ENCODE measurements at regions not wholly inside any gene's neighbourhood (a gene's known extent, or its start where the extent isn't known, plus 50 kb on each side); places are given as distances from the start of the nearest gene placed in this dataset.

DNA sequence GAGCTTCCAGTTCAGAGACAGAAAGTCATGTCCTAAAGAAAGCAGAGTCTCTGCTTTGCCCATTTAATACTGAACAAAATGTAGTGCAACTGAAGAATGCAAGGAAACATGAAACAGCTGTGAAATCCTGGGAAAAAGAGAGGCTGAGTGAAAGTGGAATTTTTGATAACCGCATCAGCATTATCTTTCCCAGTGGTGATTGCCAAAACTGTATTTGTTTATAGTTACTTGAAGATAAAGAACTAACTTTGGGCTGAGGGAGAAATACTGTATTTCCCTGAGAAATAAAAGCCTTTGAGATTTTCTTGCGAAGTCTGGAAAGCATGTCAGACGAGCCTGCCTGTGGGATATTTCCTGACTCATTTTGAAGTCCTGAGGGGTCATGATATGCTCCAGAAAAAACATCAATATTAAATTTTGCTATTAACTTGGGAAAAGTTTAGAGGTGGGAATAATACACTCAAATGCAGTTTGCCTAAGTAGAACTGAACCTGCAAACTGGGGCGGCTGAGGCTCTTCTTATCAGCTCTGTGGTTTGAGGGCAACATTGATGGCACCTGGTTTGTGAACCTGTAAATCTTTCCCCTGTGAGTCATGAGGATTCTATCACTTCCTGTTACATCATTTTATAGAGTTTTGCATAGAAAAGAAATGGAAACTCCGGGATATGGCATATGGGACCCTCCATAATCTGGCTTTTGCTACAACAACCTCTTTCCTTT lies 855.3 kb downstream of the MCTP2 start:
- Histone ChIP-seq H3K4me3 (ENCODE audit: low read length) (peak overlapping the region; percentile 42), H3K36me3 (ENCODE audit: control insufficient read depth, insufficient read depth, low read length, severe bottlenecking) (peaks cover 5% of the 10 kb centered on the region), H3K27me3 (replicated peaks; ENCODE audit: control insufficient read depth, insufficient read depth, low read length) (no peaks in the 10 kb centered on the region), H3K4me1 (ENCODE audit: control insufficient read depth, insufficient read depth, low read length) (peaks cover 13% of the 10 kb centered on the region), H3K9me3 (ENCODE audit: control insufficient read depth, low read length) (no peaks in the 10 kb centered on the region), H3K9ac (ENCODE audit: low read length) (peak overlapping the region; percentile 54)
- peak; percentile 64 for DNase-seq (ENCODE audit: low read depth)

DNA sequence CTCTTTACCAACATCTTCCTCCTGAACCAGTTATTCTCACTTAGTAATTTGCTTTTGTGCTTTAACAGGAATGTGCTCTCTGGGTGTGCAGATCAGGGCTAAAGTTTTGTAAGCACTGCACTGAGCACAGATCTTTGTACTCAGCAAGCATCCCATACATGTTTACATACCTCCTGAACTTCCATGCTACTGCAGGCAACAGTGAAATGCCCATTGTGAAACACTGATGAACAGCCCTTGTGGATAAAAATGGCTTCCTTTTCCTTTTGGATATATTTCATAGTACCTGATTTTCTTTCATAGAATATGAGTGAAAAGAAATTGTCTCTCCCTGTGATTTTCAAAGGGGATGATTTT lies 855.9 kb downstream of the MCTP2 start:
- peak; percentile 35 for DNase-seq (ENCODE audit: low read depth)
- Histone ChIP-seq H3K4me3 (ENCODE audit: low read length) (peak overlapping the region; percentile 42), H3K36me3 (ENCODE audit: control insufficient read depth, insufficient read depth, low read length, severe bottlenecking) (peaks cover 5% of the 10 kb centered on the region), H3K27me3 (replicated peaks; ENCODE audit: control insufficient read depth, insufficient read depth, low read length) (no peaks in the 10 kb centered on the region), H3K9me3 (ENCODE audit: control insufficient read depth, low read length) (no peaks in the 10 kb centered on the region), H3K4me1 (ENCODE audit: control insufficient read depth, insufficient read depth, low read length) (peaks cover 13% of the 10 kb centered on the region), H3K9ac (ENCODE audit: low read length) (no peak overlapping the region)

DNA sequence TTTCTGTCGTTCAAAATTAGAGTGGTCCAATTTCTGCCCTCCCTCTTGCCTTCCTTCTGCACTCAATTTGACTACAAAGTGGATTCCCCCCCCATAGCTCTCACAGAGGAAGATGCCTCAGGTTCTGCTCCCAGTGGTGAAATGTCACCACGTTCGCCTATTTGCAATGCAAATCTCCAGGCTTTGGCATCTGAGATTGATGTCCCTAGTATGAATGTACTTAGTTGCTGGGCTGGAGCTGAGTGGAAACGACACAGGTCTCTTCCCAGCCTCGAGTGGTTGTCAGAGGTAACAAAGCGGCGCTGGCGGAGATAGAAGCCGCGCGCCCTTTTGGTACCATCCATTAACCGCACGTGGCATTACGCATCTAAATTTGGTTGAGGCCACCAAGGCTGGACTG lies 860.1 kb downstream of the MCTP2 start:
- Histone ChIP-seq H3K4me3 (ENCODE audit: low read length) (no peak overlapping the region), H3K9ac (ENCODE audit: low read length) (no peak overlapping the region), H3K36me3 (ENCODE audit: control insufficient read depth, insufficient read depth, low read length, severe bottlenecking) (peaks cover 5% of the 10 kb centered on the region), H3K27me3 (replicated peaks; ENCODE audit: control insufficient read depth, insufficient read depth, low read length) (no peaks in the 10 kb centered on the region), H3K9me3 (ENCODE audit: control insufficient read depth, low read length) (no peaks in the 10 kb centered on the region), H3K4me1 (ENCODE audit: control insufficient read depth, insufficient read depth, low read length) (peaks cover 8% of the 10 kb centered on the region)
- DNase-seq (ENCODE audit: low read depth): no peak

DNA sequence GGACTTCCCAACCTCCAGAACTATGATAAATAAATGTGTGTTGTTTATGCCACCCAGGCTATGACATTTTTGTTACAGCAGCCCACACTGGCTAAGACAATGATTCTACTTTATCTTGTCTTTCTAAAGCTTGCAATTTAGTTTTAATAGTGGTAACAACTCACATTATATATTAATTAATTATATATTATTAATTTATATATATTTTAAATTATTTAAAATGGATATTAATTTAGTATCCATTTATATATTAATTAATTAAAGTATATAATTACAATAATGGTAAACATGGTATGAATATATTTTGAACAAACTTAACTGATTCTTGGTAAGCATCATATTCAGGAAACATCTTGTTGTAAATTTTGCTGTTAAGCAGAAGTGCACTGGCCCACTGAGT lies 863.9 kb downstream of the MCTP2 start:
- H3K27me3 ChIP-seq (replicated peaks; ENCODE audit: control insufficient read depth, insufficient read depth, low read length): no peaks in the 10 kb centered on the region
- peaks cover 5% of the 10 kb centered on the region for H3K36me3 ChIP-seq (ENCODE audit: control insufficient read depth, insufficient read depth, low read length, severe bottlenecking)
- H3K4me1 ChIP-seq (ENCODE audit: control insufficient read depth, insufficient read depth, low read length): no peaks in the 10 kb centered on the region

DNA sequence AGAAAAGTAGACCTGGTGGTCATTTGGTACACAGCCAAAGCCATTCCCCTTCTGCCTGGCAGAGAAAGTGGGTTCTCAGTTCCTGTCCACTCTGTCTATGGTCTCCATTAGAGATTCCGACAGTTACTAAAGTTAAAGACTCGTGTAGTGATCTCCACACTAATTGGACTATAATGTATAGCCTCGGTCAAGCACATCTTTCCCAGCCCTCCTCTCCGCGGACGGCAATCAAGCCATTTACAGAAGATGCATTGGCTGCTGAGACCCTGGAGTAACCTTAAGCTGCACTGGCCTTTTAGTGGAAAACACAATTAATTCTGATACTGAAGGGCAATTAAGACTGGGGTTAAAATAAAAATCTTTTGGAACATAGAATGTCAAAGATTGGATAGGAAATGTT lies 865.3 kb downstream of the MCTP2 start:
- Histone ChIP-seq H3K4me1 (ENCODE audit: control insufficient read depth, insufficient read depth, low read length) (no peaks in the 10 kb centered on the region), H3K9ac (ENCODE audit: low read length) (no peak overlapping the region), H3K36me3 (ENCODE audit: control insufficient read depth, insufficient read depth, low read length, severe bottlenecking) (peaks cover under 1% of the 10 kb centered on the region), H3K27me3 (replicated peaks; ENCODE audit: control insufficient read depth, insufficient read depth, low read length) (no peaks in the 10 kb centered on the region), H3K9me3 (ENCODE audit: control insufficient read depth, low read length) (no peaks in the 10 kb centered on the region), H3K4me3 (ENCODE audit: low read length) (no peak overlapping the region)
- no peak for DNase-seq (ENCODE audit: low read depth)

More for the DNA sequence above, 863.9 kb downstream of the MCTP2 start:
- no peaks in the 10 kb centered on the region for H3K9me3 ChIP-seq (ENCODE audit: control insufficient read depth, low read length)
- no peak overlapping the region for H3K9ac ChIP-seq (ENCODE audit: low read length)
- no peak for DNase-seq (ENCODE audit: low read depth)
- no peak overlapping the region for H3K4me3 ChIP-seq (ENCODE audit: low read length)

DNA sequence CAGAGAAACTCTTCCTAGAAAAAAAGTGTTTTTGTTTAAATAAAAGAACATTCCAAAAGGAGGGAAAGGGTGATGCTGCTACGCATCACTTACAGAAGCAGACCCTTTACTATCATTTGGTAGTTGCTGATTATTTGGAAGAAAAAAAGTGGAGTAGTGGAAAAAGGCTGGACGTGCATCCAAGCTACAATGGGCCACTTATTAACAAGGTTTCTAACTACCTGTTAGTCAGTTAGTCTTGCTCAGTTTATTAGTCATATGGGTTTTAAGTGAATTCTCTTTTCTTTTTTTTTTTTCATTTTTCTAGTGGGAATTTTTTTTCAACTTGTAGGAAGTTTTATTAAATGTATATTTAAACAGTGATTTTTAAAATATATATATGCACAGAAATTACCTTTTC lies 866.0 kb downstream of the MCTP2 start:
- no peaks in the 10 kb centered on the region for H3K4me1 ChIP-seq (ENCODE audit: control insufficient read depth, insufficient read depth, low read length)
- no peak overlapping the region for H3K4me3 ChIP-seq (ENCODE audit: low read length)
- DNase-seq (ENCODE audit: low read depth): no peak
- H3K9me3 ChIP-seq (ENCODE audit: control insufficient read depth, low read length): no peaks in the 10 kb centered on the region
- H3K9ac ChIP-seq (ENCODE audit: low read length): no peak overlapping the region
- H3K27me3 ChIP-seq (replicated peaks; ENCODE audit: control insufficient read depth, insufficient read depth, low read length): no peaks in the 10 kb centered on the region
- no peaks in the 10 kb centered on the region for H3K36me3 ChIP-seq (ENCODE audit: control insufficient read depth, insufficient read depth, low read length, severe bottlenecking)

GRCh38 chr15:95105229-95105628 lies 873.9 kb downstream of the MCTP2 start:
- no peaks in the 10 kb centered on the region for H3K4me1 ChIP-seq (ENCODE audit: control insufficient read depth, insufficient read depth, low read length)
- H3K27me3 ChIP-seq (replicated peaks; ENCODE audit: control insufficient read depth, insufficient read depth, low read length): no peaks in the 10 kb centered on the region
- no peak overlapping the region for H3K9ac ChIP-seq (ENCODE audit: low read length)
- no peaks in the 10 kb centered on the region for H3K9me3 ChIP-seq (ENCODE audit: control insufficient read depth, low read length)
- DNase-seq (ENCODE audit: low read depth): peak; percentile 62
- no peak overlapping the region for H3K4me3 ChIP-seq (ENCODE audit: low read length)
- H3K36me3 ChIP-seq (ENCODE audit: control insufficient read depth, insufficient read depth, low read length, severe bottlenecking): no peaks in the 10 kb centered on the region

DNA sequence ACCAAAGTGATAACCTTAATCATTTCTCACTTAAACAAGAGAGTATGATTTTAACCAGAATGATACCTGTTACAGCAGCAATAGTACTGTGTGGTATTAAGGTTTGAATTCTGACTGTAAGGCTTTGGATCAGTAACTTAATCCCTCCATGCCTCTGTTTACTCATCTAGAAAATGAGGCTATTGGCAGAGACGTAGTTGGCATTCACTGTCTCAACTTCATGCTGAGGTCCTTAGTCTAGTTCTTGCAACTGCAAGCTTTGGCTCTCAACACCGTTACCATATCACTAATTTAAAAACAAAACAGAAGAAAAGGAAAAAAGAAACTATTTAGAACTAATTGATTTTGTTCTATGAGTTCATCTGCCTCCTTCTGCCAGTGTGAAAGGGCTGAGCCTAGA lies 875.4 kb downstream of the MCTP2 start:
- Histone ChIP-seq H3K9me3 (ENCODE audit: control insufficient read depth, low read length) (no peaks in the 10 kb centered on the region), H3K4me1 (ENCODE audit: control insufficient read depth, insufficient read depth, low read length) (no peaks in the 10 kb centered on the region), H3K9ac (ENCODE audit: low read length) (no peak overlapping the region), H3K36me3 (ENCODE audit: control insufficient read depth, insufficient read depth, low read length, severe bottlenecking) (no peaks in the 10 kb centered on the region), H3K4me3 (ENCODE audit: low read length) (no peak overlapping the region), H3K27me3 (replicated peaks; ENCODE audit: control insufficient read depth, insufficient read depth, low read length) (no peaks in the 10 kb centered on the region)
- DNase-seq (ENCODE audit: low read depth): no peak

- Histone ChIP-seq H3K27me3 (replicated peaks; ENCODE audit: control insufficient read depth, insufficient read depth, low read length) (no peaks in the 10 kb centered on the region), H3K4me3 (ENCODE audit: low read length) (no peak overlapping the region), H3K4me1 (ENCODE audit: control insufficient read depth, insufficient read depth, low read length) (no peaks in the 10 kb centered on the region), H3K36me3 (ENCODE audit: control insufficient read depth, insufficient read depth, low read length, severe bottlenecking) (no peaks in the 10 kb centered on the region), H3K9me3 (ENCODE audit: control insufficient read depth, low read length) (no peaks in the 10 kb centered on the region), H3K9ac (ENCODE audit: low read length) (no peak overlapping the region)
- DNase-seq (ENCODE audit: low read depth): no peak
Measured at GRCh38 chr15:95108673-95109072, 877.3 kb downstream of the MCTP2 start.

DNA sequence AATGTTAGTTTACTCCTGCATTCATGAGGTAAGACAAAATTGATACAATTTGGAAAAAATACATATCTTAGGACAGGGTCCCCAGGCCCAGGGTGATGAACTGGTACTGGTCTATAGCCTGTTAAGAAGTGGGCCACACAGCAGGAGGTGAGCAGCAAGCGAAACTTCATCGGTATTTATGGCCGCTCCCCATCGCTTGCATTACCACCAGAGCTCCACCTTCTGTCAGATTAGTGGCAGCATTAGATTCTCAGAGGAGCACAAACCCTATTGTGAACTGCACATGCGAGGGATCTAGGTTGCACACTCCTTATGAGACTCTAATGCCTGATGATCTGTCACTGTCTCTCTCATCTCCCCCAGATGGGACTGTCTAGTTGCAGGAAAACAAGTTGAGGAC lies 880.6 kb downstream of the MCTP2 start:
- H3K9ac ChIP-seq (ENCODE audit: low read length): no peak overlapping the region
- no peaks in the 10 kb centered on the region for H3K27me3 ChIP-seq (replicated peaks; ENCODE audit: control insufficient read depth, insufficient read depth, low read length)
- no peaks in the 10 kb centered on the region for H3K4me1 ChIP-seq (ENCODE audit: control insufficient read depth, insufficient read depth, low read length)
- no peak overlapping the region for H3K4me3 ChIP-seq (ENCODE audit: low read length)
- H3K9me3 ChIP-seq (ENCODE audit: control insufficient read depth, low read length): no peaks in the 10 kb centered on the region
- DNase-seq (ENCODE audit: low read depth): no peak
- no peaks in the 10 kb centered on the region for H3K36me3 ChIP-seq (ENCODE audit: control insufficient read depth, insufficient read depth, low read length, severe bottlenecking)

GRCh38 chr15:95113041-95113440 lies 881.7 kb downstream of the MCTP2 start:
- DNase-seq (ENCODE audit: low read depth): no peak
- H3K9ac ChIP-seq (ENCODE audit: low read length): no peak overlapping the region
- no peaks in the 10 kb centered on the region for H3K9me3 ChIP-seq (ENCODE audit: control insufficient read depth, low read length)
- no peaks in the 10 kb centered on the region for H3K4me1 ChIP-seq (ENCODE audit: control insufficient read depth, insufficient read depth, low read length)
- no peak overlapping the region for H3K4me3 ChIP-seq (ENCODE audit: low read length)
- no peaks in the 10 kb centered on the region for H3K27me3 ChIP-seq (replicated peaks; ENCODE audit: control insufficient read depth, insufficient read depth, low read length)
- no peaks in the 10 kb centered on the region for H3K36me3 ChIP-seq (ENCODE audit: control insufficient read depth, insufficient read depth, low read length, severe bottlenecking)

- no peak overlapping the region for H3K4me3 ChIP-seq (ENCODE audit: low read length)
- H3K27me3 ChIP-seq (replicated peaks; ENCODE audit: control insufficient read depth, insufficient read depth, low read length): no peaks in the 10 kb centered on the region
- H3K4me1 ChIP-seq (ENCODE audit: control insufficient read depth, insufficient read depth, low read length): no peaks in the 10 kb centered on the region
- no peak for DNase-seq (ENCODE audit: low read depth)
- no peaks in the 10 kb centered on the region for H3K9me3 ChIP-seq (ENCODE audit: control insufficient read depth, low read length)
- no peaks in the 10 kb centered on the region for H3K36me3 ChIP-seq (ENCODE audit: control insufficient read depth, insufficient read depth, low read length, severe bottlenecking)
- H3K9ac ChIP-seq (ENCODE audit: low read length): no peak overlapping the region
Measured at GRCh38 chr15:95119041-95119610, 887.8 kb downstream of the MCTP2 start.

Data from adipocyte (in vitro differentiated cells).